ENCODE measurements at regions not wholly inside any gene's neighbourhood (a gene's known extent, or its start where the extent isn't known, plus 50 kb on each side); places are given as distances from the start of the nearest gene placed in this dataset.
A peak's percentile ranks its signal among the peaks of the same experiment; 100 is the strongest.
"Not testable (repeated sequence)": the region's sequence is repeated elsewhere in the genome, so short reads cannot be mapped to it uniquely, and the experiment has no call there.

DNA sequence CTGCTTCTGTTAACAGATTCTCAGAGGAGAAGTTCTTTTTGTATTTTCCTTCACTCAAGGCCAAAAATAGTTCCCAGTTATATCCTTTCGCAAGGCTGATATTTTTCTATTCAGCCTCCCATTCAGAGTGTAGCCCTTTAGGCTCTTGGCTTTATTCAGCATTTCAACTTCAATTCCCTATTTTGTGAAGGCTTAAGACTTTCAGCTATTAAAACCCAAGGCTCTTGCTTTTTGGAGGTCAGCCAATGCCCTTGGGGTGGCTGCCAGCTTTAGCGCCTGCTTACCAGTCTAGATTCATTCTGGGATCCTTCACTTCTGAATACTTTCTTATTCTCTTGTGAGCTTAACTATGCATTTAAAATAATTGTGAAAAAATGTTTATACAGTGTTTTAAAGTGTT lies 57.3 kb upstream of the ADGRA3 start:
- DNase-seq (ENCODE audit: low read depth in 3 of 3, low spot score in 1 of 3) = no peak

- DNase-seq (ENCODE audit: low read depth in 3 of 3, low spot score in 1 of 3) = no peak
Measured at GRCh38 chr4:22573641-22574040, 57.8 kb upstream of the ADGRA3 start.

- DNase-seq (ENCODE audit: low read depth in 3 of 3, low spot score in 1 of 3) = no peak
Measured at GRCh38 chr4:22574424-22574823, 58.6 kb upstream of the ADGRA3 start.

GRCh38 chr4:22574880-22575279 lies 59.0 kb upstream of the ADGRA3 start:
- DNase-seq (ENCODE audit: low read depth in 3 of 3, low spot score in 1 of 3) = no peak

DNA sequence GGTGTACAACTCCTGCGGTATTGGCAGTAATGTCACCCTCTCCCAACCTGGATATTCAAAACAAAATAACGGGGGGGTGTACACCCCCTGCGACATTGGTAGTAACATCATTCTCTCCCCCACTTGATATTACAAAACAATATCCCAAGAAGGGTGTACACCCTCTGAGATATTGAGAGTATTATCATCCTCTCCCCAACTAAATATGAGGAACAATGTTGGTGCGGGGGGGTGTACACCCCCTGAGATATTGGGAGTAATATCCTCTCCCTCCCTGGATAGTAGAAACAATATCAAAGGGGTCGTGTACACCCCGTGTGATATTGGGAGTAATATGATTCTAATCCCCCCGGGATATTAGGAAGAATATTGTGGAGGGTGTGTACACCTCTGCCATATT lies 71.4 kb upstream of the ADGRA3 start:
- no peak for DNase-seq (ENCODE audit: low read depth in 3 of 3, low spot score in 1 of 3)

DNA sequence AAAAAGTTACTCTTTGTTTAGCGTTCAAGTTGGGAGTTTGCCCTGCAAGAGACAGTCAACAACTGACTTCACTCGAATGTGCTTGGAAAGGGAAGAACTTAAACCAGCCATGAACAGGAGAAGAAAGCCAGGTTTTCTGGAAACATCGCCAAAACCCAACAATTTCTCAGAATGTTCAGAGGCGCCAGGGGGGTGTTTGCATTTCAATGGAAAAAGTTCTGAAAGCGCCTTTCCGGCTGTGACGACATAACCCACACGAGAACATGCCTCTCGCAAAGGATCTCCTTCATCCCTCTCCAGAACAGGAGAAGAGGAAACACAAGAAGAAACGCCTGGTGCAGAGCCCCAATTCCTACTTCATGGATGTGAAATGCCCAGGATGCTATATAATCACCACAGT lies 78.1 kb upstream of the ADGRA3 start:
- DNase-seq (ENCODE audit: low read depth in 3 of 3, low spot score in 1 of 3) = no peak

DNA sequence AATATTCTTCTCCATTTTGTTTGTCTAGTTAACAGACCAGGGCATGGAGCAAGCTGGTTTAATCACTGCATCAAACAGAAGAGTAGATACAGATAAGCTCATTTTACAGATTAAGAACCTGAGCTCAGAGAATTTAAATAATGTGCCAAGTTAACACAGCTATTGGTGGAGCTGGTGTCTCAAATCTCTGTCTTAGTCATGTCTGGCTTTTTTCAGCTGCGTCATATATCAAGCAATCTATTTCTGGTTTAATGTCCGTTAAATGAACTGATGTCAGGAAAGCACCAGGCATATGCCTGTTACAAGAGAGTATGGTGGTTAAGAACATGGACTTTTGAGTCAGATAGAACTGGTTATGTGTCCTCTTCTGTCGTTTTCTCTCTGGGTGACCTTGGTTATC lies 79.8 kb upstream of the ADGRA3 start:
- DNase-seq (ENCODE audit: low read depth in 3 of 3, low spot score in 1 of 3) = no peak

- DNase-seq (ENCODE audit: low read depth in 3 of 3, low spot score in 1 of 3) = no peak
Measured at GRCh38 chr4:22596409-22596808, 80.5 kb upstream of the ADGRA3 start.

- DNase-seq (ENCODE audit: low read depth in 3 of 3, low spot score in 1 of 3) = no peak
Measured at GRCh38 chr4:22597471-22597870, 81.6 kb upstream of the ADGRA3 start.

- DNase-seq (ENCODE audit: low read depth in 3 of 3, low spot score in 1 of 3) = not testable (repeated sequence)
Measured at GRCh38 chr4:22598113-22599047, 82.5 kb upstream of the ADGRA3 start.

GRCh38 chr4:22599228-22599928 lies 83.5 kb upstream of the ADGRA3 start:
- not testable (repeated sequence) for DNase-seq (ENCODE audit: low read depth in 3 of 3, low spot score in 1 of 3)

DNA sequence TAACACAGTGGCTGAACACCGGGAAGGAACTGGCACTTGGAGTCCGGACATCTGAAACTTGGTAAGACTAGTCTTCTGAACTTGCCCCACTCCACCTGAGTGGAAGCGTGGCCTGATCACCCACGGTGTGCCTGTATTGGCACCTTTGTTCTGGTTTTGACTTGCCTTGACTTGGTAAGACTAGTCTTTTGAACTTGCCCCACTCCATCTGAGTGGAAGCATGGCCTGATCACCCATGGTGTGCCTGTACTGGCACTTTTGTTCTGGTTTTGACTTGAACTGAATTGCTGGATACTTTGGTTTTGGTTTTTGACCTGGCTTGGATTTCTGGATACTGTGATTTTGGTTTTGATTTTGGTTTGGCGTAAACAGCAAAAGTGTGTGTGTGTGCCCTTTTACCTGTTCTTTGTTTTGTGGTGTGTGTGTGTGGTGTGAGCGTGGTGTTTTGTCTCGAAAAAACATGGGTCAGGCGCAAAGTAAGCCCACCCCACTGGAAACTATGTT lies 84.1 kb upstream of the ADGRA3 start:
- DNase-seq (ENCODE audit: low read depth in 3 of 3, low spot score in 1 of 3) = not testable (repeated sequence)

GRCh38 chr4:22601638-22602037 lies 85.8 kb upstream of the ADGRA3 start:
- DNase-seq (ENCODE audit: low read depth in 3 of 3, low spot score in 1 of 3) = not testable (repeated sequence)

GRCh38 chr4:22607382-22607781 lies 85.4 kb upstream of the GBA3 start:
- peak in 1 of 3 donors; percentile 11 for DNase-seq (ENCODE audit: low read depth in 3 of 3, low spot score in 1 of 3)

DNA sequence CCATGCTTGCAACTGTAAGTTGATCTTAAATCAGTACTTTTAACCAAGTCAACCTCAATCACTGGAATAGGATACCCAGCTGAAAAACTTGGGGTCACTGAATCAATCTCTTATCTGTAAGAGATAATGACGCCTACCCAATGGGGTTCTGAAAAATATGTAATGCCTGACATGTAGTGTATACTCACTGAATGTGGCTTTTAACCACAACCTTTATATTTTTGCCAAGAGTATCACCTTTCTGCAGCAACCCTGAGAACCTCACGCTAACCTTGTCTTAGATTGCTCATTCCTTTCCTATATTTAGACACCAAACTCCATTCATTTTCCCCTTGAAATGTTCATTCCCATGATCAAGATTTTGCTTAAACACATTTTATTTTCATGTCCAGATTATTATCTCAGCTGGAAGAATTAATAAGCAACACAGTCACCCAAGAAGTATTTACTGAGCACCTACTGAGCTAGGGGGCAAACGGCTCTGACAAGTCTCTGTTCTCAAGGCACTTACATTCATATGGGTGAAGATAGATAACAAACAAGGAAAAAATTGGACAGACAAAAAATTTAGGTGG lies 82.7 kb upstream of the GBA3 start:
- DNase-seq (ENCODE audit: low read depth in 3 of 3, low spot score in 1 of 3) = not testable (repeated sequence)

DNA sequence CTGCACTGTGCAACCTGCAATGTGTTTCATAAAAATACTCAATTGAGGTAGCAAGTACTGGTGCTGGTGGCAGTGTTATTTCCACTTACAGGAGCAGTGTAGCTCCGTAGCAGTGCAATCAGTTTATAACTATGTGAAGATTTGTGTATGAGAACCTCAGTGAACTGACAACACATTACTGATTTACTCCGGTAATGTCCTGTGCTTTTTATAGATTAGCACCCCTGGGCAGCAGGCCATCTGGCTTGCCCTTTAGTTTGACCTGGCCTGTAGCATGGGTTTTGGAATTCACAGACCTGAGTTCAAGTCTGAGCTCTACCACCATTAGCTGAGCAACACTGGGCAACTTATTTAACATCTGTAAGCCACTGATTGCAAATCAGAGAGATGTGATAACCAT lies 78.6 kb upstream of the GBA3 start:
- no peak for DNase-seq (ENCODE audit: low read depth in 3 of 3, low spot score in 1 of 3)

- no peak for DNase-seq (ENCODE audit: low read depth in 3 of 3, low spot score in 1 of 3)
Measured at GRCh38 chr4:22616516-22616915, 76.2 kb upstream of the GBA3 start.

DNA sequence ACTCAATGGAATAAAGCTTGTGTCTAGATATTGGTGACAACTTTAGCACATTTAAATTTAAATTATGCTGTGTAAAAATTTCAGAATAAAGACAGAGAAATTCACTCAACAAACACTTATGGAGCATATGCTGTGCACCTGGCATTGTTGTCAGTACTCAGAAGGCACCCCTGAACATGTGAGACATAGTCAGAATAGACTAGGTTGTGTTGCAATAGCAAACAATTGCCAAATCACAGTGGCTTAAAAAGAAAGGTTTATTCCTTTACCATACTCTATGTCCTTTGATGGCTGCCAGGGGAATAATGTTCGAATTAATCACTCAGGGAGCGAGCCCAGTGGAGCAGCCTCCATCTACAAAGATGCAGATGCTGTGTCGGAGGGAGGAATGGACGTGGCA lies 72.6 kb upstream of the GBA3 start:
- DNase-seq (ENCODE audit: low read depth in 3 of 3, low spot score in 1 of 3) = not testable (repeated sequence)

GRCh38 chr4:22621970-22622369 lies 70.8 kb upstream of the GBA3 start:
- not testable (repeated sequence) for DNase-seq (ENCODE audit: low read depth in 3 of 3, low spot score in 1 of 3)

GRCh38 chr4:22624002-22624401 lies 68.7 kb upstream of the GBA3 start:
- DNase-seq (ENCODE audit: low read depth in 3 of 3, low spot score in 1 of 3) = not testable (repeated sequence)

DNA sequence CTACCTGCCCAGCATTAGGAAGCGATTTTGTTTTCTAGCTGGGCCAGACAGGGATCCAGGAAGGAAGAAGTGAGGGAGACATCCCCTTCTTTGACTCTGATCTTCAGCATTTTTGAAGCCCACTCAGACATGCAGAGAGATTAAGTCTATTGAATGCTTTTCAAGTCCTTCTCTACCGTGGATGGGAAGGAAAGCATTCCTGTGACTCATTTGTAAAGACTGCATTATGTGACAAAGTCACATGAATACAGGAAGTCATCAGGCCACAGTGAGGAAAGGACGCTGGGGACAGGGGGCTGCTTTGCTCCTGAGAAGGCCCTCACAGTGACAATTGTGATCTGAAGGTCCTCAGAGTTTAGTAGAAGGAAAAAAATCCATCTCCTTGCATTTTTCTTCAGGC lies 67.4 kb upstream of the GBA3 start:
- DNase-seq (ENCODE audit: low read depth in 3 of 3, low spot score in 1 of 3) = no peak

DNA sequence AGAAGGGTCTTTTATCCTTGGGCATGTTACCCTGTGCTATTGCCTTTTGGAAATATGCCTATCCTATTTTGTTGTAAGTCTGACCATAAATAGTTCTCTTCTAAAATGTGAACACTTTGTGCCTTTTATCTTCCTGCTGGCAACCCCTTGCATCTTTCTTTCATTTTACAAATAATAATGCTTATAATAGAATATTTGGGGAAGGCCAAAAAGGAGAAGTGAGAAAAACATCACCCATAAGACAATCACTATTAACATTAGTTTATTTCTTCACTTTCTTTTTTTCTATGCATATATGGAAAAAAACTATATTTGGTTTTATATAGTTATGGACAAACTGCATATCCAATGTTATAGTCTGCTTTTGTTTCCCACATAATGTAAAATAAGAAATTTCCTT lies 64.9 kb upstream of the GBA3 start:
- DNase-seq (ENCODE audit: low read depth in 3 of 3, low spot score in 1 of 3) = not testable (repeated sequence)

Data from stimulated activated CD4-positive, alpha-beta T cell treated with anti-CD3 and anti-CD28 coated beads, TNF-alpha, amount 100 ng/mL, for 1 hour (primary cell).